PFSK-1 (cell line): ENCODE measurements at regions not wholly inside any gene's neighbourhood (a gene's known extent, or its start where the extent isn't known, plus 50 kb on each side); places are given as distances from the start of the nearest gene placed in this dataset.

Source experiments
- POLR2AphosphoS5 ChIP-seq: IDR thresholded peaks from 2 replicates; pipeline ENCODE4 v1.6.1; 2012; ENCODE audit warnings: low read depth, mild to moderate bottlenecking, control low read depth, low read length, moderate library complexity
- TAF1 ChIP-seq: IDR thresholded peaks from 2 replicates; pipeline ENCODE4 v1.6.1; 2012; ENCODE audit warnings: low read length, control low read depth, borderline replicate concordance; ENCODE audit not compliant: insufficient read depth
- TF ChIP-seq, protein P1 (sequence below), 2 experiments: IDR thresholded peaks; 2 replicates each; pipeline versions ENCODE4 v1.6.1 to v1.8.0; 2011 to 2012; ENCODE audit warnings: low read depth in 2 of 2, low read length in 2 of 2, control low read depth in 1 of 2, inconsistent platforms in 1 of 2, mild to moderate bottlenecking in 1 of 2, moderate library complexity in 1 of 2; ENCODE audit not compliant: insufficient read depth in 1 of 2

DNA sequence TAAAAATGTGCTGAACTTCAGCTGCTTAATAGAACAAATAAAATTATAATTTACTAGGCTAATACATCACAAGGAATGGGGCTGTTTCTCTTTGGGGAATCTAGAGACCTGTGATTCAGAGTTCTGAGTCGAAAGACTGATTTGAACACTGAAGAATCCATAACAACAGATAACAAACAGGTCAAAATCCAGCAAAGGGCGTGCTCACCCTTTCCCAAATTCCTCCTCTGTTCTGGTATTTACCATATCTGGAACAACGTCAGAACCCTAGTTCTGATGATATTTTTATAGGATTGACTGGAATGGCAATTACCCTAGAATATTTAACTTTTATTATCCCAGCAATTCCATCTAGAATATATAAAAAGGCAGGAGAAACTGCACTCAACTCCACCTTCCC is 66.0 kb upstream of the ITGA6 start:
- TF ChIP-seq POLR2AphosphoS5 (no peak), TAF1 (no peak)
- TF ChIP-seq, protein P1, sequence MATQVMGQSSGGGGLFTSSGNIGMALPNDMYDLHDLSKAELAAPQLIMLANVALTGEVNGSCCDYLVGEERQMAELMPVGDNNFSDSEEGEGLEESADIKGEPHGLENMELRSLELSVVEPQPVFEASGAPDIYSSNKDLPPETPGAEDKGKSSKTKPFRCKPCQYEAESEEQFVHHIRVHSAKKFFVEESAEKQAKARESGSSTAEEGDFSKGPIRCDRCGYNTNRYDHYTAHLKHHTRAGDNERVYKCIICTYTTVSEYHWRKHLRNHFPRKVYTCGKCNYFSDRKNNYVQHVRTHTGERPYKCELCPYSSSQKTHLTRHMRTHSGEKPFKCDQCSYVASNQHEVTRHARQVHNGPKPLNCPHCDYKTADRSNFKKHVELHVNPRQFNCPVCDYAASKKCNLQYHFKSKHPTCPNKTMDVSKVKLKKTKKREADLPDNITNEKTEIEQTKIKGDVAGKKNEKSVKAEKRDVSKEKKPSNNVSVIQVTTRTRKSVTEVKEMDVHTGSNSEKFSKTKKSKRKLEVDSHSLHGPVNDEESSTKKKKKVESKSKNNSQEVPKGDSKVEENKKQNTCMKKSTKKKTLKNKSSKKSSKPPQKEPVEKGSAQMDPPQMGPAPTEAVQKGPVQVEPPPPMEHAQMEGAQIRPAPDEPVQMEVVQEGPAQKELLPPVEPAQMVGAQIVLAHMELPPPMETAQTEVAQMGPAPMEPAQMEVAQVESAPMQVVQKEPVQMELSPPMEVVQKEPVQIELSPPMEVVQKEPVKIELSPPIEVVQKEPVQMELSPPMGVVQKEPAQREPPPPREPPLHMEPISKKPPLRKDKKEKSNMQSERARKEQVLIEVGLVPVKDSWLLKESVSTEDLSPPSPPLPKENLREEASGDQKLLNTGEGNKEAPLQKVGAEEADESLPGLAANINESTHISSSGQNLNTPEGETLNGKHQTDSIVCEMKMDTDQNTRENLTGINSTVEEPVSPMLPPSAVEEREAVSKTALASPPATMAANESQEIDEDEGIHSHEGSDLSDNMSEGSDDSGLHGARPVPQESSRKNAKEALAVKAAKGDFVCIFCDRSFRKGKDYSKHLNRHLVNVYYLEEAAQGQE (IDR thresholded peaks at IDR 0.05; ENCODE audit: insufficient read depth in 1 of 2, low read depth in 2 of 2, low read length in 2 of 2), result no peak
